GM12892 (cell line): ENCODE measurements at regions not wholly inside any gene's neighbourhood (a gene's known extent, or its start where the extent isn't known, plus 50 kb on each side); places are given as distances from the start of the nearest gene placed in this dataset.

Experiments
- DNase-seq: peaks from one replicate; pipeline ENCODE4 v3.0.0; 2011; ENCODE audit not compliant: insufficient read length
- FAIRE-seq: peaks from 2 replicates; lab custom pipeline; 2011; peaks lifted over from hg19 to GRCh38; lab: Jason Lieb, UNC
- POLR2A ChIP-seq: IDR thresholded peaks from 2 replicates; pipeline ENCODE4 v1.6.1; 2011; ENCODE audit warnings: low read depth, low read length, control low read depth
- POLR2AphosphoS5 ChIP-seq: IDR thresholded peaks from 2 replicates; pipeline ENCODE4 v1.6.1; 2011; ENCODE audit warnings: low read depth, low read length, control low read depth
- TAF1 ChIP-seq: IDR thresholded peaks from 2 replicates; pipeline ENCODE4 v1.6.1; 2011; ENCODE audit warnings: low read depth, mild to moderate bottlenecking, control low read depth, low read length, borderline replicate concordance

DNA sequence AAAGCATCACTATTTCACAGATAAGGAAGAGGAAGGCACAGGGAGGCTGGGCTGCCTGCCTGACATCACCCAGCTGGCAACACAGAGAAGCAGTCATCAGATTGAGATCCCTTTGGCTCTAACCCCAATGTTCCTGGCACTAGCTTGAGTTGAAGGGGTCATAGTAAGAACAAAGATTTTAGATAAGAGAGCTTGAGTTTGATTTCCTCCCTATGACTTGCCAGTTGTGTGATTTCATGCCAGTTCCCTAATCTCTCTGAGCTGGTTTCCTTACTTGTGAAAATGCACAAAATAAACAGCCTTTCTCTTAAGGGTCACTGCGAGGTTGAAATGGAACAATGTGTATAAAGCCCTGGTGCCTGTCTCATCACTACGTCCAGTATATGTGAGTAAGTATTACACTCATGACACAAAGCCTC is 475.4 kb upstream of the HS3ST1 start:
- TF ChIP-seq TAF1 (no peak), POLR2AphosphoS5 (no peak), POLR2A (no peak)
- FAIRE-seq = no peak
- DNase-seq = no peak

DNA sequence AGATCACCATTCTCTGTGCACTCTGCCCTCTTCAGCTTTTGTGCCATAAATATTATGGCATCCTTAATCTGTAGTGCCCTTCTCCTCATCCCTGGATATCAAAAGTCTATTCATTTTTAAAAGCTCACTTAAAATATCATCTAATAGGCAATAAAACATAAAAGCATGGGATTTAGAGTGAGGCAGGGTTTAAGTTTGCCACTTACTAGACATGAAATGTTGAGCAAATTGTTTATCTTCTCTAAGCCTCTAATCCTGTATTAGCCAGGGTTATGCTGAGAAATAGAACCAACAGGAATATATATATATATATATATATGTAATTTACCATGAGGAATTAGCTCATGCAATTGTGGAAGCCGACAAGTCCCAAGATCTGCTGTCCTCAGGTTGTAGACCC is 472.4 kb upstream of the HS3ST1 start:
- FAIRE-seq (no peak), DNase-seq (no peak)
- TF ChIP-seq TAF1 (no peak), POLR2A (no peak), POLR2AphosphoS5 (no peak)

DNA sequence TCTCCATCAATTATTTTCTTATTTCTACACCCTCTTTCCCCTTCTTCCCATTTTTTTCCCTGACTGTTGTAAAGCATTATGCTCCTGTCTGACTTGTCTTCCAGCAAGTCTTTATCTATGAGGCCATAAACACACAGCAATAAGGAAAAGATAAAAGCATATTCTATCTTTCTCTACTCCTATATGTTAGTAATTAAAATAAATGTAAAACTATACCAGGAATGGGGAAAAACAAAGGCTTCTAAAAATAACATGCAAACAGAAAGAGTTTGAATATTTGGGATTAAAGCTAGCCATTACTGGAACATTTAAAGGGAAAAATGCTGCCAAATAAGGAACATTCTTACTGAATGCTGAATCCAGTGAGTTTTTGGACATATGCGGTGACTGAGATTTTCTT is 471.7 kb upstream of the HS3ST1 start:
- DNase-seq = no peak
- FAIRE-seq = no peak
- TF ChIP-seq POLR2AphosphoS5 = no peak
- no peak for TF ChIP-seq POLR2A
- TF ChIP-seq TAF1 = no peak

DNA sequence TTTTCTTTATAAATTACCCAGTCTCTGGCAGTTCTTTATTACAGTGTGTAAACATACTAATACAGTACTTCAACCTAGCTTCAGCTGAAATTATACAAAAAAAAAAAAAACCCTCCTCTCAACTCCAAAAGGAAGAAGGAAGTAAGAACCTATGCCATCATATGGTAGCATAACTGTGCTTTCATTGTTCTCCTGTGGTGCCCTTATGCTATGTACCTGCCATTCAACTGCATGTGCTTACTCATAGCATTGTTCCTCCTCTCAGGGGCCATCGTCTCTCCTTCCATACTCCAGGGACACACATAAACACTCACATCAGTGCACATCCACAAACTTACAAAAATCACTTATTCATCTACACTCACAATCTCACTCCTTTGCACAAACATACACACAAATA is 470.1 kb upstream of the HS3ST1 start:
- FAIRE-seq = no peak
- TF ChIP-seq POLR2A = no peak
- TF ChIP-seq POLR2AphosphoS5 = no peak
- TF ChIP-seq TAF1 = no peak
- DNase-seq = no peak

DNA sequence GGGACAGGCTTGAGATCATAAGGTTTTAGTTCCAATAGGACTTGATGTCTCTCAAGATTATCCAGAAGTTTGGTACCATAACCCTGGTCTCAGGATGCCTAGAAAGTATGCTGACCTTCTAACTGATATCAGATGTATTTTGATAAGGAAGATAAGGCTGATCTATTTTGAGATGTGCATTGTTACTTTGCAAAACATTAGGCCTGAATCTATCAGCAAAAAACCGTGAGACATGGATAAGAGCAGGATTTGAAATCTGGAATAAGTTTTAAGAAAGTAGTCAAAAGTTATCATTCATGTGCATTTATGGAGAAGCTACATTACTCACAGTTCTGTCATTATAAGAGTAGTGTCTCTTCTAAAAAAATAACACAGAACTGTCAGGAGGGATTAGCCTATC is 467.1 kb upstream of the HS3ST1 start:
- DNase-seq (no peak), FAIRE-seq (no peak)
- TF ChIP-seq POLR2A = no peak

DNA sequence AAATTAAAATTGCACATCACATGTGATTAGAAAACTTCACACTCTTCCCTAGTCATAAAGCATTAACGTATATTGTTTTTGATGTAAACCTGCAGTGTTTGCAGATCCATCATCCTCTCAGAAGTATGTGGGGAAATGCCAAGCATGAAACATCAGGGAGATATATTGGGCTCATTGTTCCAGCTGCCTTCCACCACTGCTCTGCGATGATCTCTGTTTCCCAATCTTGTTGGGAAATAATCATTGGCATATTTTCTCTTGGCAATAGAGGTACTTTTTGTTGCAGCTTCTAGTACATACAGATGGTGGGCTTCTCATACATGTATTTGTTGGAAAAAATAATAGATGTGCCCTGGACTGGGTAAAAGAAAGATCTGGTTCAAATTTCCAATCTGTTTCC is 466.3 kb upstream of the HS3ST1 start:
- FAIRE-seq = no peak
- TF ChIP-seq POLR2AphosphoS5 (no peak), POLR2A (no peak), TAF1 (no peak)
- DNase-seq = no peak

DNA sequence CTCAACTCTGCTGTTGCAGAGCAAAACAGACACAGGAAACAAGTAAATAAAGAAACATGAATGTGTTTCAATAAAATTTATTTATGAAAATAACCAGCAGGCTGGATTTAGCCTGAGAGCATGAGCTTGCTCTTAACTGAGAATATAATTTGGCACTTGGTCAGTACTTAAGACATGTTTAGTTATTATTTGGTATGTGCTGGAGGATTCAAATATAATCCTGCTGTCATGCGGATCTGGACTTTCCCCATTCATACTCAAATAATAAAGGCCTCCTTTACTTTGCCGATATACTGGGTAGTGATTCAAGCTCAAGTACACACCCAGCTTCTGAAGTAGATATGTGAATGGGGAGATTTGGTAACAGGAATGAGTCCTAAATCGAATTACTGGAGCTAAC is 465.5 kb upstream of the HS3ST1 start:
- no peak for TF ChIP-seq POLR2A
- TF ChIP-seq POLR2AphosphoS5 = no peak
- DNase-seq = no peak
- no peak for FAIRE-seq

DNA sequence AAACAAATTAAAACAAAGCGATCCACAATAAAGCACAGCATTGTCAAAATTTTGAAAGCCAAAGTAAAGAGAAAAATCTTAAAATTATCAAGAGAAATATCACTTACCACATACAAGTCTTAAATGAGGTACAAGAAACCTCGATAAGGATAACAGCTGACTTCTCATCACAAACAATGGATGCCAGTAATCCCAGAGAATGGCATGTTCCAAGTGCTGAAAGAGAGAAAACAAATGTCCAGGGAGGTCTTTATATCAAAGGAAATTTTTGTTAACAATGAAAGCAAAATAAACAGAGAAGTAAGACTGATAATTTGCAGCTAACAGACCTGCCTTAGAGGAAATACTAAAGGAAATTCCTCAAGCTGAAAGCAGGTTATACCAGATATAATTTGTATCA is 460.4 kb upstream of the HS3ST1 start:
- TF ChIP-seq TAF1 = no peak
- no peak for TF ChIP-seq POLR2AphosphoS5
- no peak for TF ChIP-seq POLR2A
- FAIRE-seq (no peak), DNase-seq (no peak)

DNA sequence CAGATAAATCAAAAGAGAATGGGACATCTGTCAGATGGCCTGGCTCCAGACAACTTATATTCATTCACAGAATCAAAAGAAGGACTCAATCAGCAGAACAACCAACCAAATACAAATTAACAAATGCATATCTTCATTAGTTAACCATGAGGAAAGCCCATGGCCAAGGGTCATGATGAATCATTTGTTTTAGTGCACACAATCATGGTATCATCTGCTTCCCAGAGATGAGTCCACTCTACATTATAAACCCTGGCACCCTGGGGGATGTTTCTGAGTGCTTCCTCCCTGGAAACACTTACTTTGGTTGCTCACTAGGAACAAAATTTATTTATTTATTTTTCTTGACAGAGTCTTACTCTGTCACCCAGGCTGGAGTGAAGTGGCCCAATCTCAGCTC is 453.3 kb upstream of the HS3ST1 start:
- FAIRE-seq = no peak
- no peak for DNase-seq
- no peak for TF ChIP-seq POLR2A

DNA sequence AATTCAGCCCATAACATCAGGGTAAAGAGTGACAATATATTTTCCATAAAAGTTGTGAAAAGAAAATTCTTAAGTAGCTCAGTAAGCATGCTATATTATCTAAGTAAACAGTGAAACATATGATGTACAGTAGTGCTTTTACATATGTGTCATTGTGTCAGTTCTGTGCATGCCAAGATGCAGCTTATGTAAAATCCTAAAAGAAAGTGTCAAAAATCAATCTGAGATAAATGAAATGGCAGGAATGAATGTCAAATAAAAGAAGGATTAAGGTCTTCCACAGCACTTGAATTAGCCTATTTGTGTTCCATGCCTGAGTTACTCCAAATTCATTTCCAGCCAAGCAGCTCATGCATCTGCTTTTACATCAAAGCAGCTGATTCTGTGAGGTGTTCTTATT is 452.7 kb upstream of the HS3ST1 start:
- FAIRE-seq (no peak), DNase-seq (no peak)
- TF ChIP-seq POLR2AphosphoS5 = no peak

DNA sequence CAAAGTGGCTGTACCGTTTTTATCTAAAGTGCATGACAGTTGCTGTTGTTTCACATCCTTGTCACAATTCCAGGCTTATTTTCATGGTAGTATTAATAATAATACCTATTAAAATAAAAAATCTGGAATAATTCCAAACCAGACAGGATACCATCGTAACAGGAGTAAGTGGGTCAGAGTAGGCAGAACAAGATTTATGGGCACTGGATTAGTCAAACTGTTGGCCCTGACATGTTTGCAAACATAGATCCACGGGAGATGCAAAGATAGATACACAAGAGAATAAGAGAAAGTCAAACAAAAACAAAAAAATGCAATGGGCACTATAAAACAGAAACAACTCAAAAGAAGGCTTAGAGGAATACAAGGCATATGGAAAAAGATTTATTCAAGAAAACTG is 449.5 kb upstream of the HS3ST1 start:
- FAIRE-seq (no peak), DNase-seq (no peak)
- TF ChIP-seq POLR2A (no peak), POLR2AphosphoS5 (no peak), TAF1 (no peak)

DNA sequence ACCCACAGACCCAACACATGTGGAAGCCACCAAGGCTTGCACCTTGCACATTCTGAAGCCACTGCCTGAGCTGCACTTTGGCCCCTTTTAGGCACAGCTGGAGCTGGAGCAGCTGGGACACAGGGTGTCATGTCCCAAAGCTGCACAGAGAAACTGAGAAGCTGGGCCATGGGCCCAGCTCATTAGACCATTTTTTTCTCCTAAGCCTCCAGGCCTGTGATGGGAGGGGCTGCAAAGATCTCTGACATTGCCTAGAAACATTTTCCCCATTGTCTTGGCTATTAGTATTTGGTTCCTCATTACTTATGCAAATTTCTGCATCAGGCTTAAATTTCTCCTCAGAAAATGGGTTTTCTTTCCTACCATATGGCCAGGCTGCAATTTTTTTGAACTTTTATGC is 447.4 kb upstream of the HS3ST1 start:
- FAIRE-seq = no peak
- no peak for TF ChIP-seq POLR2A
- TF ChIP-seq POLR2AphosphoS5 = no peak
- no peak for TF ChIP-seq TAF1
- DNase-seq = no peak

DNA sequence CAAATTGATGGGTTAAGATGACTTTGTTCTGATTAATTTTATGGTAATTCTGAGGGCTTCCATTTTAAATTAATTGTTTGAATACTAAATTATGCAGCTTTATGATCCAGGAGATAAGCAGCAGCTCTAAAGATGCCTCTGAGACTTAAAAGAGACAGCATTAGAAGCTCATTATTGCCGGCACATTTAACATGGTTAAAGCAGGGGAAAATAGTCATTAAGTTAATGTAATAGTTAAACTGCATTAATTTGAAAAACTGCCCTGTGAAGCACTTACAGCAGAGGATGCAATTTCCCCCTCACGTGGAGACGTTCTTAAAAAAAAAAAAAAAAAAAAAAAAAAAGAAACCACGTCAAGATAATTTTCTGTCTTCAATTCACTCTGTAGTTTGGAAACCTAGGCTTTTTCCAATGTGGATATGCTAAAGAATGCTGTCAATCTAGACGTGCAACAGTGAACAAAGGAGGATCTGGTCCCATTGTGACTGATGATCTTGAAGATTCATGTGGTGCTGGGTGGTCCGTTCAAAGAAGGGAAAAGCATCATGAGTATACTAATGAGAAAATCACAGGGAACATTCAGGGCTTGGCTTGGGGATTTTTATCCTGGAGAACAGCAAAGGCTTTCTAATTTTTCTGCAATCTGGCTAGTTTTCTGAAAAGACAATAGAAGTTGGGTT is 440.6 kb upstream of the HS3ST1 start:
- no peak for DNase-seq
- no peak for FAIRE-seq
- TF ChIP-seq TAF1 (no peak), POLR2A (no peak), POLR2AphosphoS5 (no peak)
